A204.1 (cell line): ENCODE measurements at regions not wholly inside any gene's neighbourhood (a gene's known extent, or its start where the extent isn't known, plus 50 kb on each side); places are given as distances from the start of the nearest gene placed in this dataset.
"Not testable (repeated sequence)": the region's sequence is repeated elsewhere in the genome, so short reads cannot be mapped to it uniquely, and the experiment has no call there.

Experiments used
- FAIRE-seq: peaks from 2 replicates; lab custom pipeline; 2012; peaks lifted over from hg19 to GRCh38; lab: Jason Lieb, UNC

DNA sequence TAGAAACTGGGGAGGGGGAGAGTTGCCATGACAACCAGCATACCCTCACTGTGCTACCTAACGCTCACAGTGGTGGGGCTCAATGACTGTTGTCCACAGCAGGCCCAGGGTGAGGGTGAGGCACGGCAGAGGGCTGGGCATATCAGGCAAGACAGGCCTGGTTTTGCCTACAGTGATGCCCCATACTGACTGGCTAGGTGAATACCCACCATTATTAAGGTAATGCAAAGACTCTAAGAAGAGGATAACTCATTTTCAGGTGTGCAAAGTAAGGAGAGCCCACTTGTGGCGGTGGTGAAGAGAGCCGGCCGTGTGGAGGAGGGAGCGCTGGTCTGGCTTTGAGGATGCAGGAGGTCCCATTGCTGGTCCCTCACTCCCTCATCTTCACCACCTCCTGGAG lies 422.3 kb downstream of the FUT8 start:
- FAIRE-seq: no peak

- no peak for FAIRE-seq
Measured at GRCh38 chr14:65835501-65835900, 423.0 kb downstream of the FUT8 start.

- no peak for FAIRE-seq
Measured at GRCh38 chr14:65838565-65838964, 426.0 kb downstream of the FUT8 start.

GRCh38 chr14:65840118-65840751 lies 427.7 kb downstream of the FUT8 start:
- FAIRE-seq: no peak

- no peak for FAIRE-seq
Measured at GRCh38 chr14:65840786-65841185, 428.3 kb downstream of the FUT8 start.

DNA sequence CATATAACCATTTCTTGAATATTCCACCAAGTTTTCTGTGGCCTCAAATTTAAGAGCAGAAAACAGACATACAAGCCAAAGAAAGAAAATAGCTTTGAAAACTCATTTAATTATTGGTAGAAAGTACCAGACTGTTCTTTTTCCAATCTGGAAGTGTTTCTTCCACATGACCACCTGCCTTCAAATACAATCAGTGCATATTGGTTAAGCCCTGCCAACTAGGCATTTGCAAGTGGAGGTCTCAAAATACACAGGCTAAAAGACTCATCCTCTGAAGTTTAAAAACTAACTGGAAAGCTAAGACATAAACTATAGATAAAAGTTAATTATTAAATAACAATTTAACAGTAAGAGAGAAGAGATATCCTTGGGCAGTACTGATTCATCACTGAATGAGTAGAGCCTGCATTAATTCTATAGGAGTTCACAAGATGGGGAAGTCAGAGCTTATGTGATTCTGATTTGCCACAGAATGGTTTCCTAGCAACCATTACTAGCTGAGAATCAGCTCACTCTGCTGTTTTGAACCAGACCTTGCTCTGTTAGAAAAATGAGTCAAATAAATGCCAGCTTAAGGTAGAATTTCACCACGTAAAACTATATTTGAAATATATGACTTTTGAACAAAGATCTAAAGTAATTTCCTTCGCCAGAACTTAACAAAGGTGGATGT lies 433.8 kb downstream of the FUT8 start:
- no peak for FAIRE-seq

DNA sequence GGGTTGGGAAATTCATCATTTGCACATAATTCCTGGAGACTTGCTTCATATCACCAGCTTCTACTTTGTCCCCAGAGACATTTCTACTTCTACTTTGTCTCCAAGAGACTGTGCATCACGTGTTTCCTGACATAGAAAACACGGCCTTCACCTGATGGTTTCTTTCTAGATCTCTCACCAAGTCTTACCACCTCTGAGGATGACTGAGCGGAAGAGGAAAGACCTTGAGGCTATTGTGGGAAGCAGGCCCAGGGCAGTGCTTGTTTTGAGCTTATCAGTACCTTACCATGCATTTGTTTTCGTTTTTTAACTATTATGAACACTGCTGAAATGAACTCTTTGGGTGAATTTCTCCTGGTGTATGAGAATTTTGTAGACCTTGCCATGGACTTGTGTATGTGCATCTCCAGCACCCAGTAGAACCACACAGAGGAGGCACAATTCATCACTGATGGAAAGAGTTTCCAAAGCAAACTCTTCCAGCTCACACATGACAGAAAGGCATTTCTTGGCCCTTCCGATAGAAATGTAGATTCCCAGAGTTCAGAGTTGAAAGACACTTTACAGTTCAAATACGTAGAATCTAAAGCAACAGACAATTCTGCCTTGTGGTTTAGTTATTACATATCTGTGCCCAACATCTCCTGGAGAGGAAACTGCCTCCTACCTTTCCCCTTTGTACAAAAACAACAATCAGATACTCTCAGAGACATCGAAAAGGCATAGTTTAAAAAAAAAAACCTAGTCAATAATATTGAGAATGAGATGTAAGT lies 434.7 kb downstream of the FUT8 start:
- FAIRE-seq: no peak

DNA sequence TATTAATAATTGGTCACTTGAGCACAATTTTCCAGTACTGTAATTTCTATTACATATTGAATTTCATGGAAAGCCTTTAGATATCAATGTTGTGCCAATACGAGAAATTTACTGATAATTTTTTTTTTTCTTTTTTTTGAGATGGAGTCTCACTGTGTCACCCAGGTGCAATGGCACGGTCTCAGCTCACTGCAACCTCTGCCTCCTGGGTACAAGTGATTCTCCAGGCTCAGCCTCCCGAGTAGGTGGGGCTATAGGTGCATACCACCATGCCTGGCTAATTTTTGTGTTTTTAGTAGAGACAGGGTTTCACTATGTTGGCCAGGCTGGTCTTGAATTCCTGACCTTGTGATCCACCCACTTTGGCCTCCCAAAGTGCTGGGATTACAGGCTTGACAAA lies 435.4 kb downstream of the FUT8 start:
- not testable (repeated sequence) for FAIRE-seq

DNA sequence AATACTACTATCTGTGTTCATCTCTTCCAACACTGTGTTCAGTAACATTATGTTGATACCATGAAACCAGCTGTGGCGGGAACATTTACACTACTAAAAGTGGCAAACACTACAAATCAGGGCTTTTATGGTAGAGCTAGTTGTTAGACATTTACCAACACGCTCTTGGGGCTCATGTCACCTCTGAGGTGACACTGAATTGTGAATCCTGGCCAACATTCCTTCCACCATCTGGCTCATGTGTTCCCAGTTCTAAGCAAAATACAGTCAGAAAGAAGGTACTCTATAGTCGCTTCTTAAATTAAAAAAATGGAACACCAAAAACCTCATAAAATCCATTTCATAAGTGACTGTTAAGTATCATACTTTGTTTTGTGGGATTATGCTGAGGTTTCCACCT lies 436.6 kb downstream of the FUT8 start:
- FAIRE-seq: no peak

GRCh38 chr14:65849558-65849957 lies 437.0 kb downstream of the FUT8 start:
- FAIRE-seq: no peak

- no peak for FAIRE-seq
Measured at GRCh38 chr14:65850429-65851135, 438.1 kb downstream of the FUT8 start.

- no peak for FAIRE-seq
Measured at GRCh38 chr14:65852689-65853088, 440.2 kb downstream of the FUT8 start.

- no peak for FAIRE-seq
Measured at GRCh38 chr14:65853407-65853955, 441.0 kb downstream of the FUT8 start.

DNA sequence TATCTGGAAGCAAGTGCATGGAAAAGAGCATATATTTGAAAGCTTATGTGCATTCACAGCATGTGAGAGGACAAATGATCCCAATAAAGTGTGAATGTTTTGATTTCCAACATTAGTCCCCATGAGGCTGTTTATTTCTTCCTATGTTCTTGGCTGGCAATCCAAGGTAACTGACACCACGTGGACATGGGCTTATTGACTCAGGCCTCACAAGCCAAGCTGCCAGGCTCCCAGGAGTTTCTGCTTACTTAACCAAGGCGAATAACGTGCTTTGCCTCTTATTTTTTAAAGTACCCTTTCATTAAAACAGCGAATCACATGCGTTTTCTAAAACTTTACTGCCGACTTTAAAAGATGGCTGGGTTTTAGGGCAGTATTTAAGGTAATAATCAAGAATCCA lies 441.7 kb downstream of the FUT8 start:
- no peak for FAIRE-seq

DNA sequence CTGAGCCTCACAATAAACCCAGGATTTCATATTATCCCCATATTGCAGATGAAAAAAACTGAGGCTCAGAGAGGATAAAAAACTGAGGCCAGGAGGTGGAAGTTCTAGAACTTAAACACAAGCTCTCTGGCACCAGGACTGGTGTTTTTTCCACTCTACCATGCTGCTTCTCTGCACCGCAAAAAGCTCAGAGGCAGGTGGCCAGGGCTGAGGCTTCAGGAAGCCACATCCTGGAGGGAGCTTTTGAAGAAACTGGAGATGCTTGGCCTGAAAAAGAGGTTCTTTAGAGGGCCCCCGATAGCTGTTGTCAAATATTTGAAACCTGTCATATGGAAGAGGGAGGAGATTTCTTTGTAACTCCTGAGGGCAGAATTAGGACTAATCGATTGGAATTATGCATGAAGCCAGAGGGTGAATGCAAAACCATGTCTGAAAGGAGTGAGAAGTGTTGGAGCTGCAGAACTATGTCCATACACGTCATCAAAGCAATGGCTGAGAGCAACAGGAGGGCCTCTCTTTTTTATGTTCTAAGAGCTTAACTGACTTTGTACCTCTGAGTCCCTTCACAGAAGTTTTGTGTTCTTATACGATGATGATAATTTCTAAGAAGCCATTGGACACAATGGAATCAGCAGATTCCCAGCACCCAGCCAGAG lies 448.6 kb downstream of the FUT8 start:
- no peak for FAIRE-seq

- no peak for FAIRE-seq
Measured at GRCh38 chr14:65864549-65864948, 452.0 kb downstream of the FUT8 start.

GRCh38 chr14:65864984-65865383 lies 452.5 kb downstream of the FUT8 start:
- FAIRE-seq: no peak

GRCh38 chr14:65866448-65866847 lies 453.9 kb downstream of the FUT8 start:
- FAIRE-seq: no peak

GRCh38 chr14:65866886-65867285 lies 454.4 kb downstream of the FUT8 start:
- FAIRE-seq: no peak

DNA sequence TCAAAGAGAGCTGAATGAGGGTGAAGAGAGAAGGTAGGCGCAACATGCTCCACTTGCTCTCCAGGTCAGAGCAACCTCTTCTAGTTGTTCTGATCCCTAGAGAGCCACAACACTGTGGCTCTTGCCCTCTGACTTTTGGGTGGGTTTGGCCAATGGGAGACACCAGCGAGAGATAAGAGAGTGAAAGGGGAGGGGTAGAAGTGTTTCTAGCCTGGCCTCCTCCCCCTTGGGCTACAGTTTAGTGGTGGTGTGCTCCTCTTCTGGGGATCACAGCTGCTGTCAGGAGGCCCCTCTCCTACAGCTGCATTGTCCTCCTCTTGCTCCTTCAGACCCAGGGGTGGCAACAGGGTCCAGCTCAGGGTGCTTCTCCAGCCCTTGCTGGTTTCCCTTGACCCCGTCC lies 454.8 kb downstream of the FUT8 start:
- no peak for FAIRE-seq

- FAIRE-seq: no peak
Measured at GRCh38 chr14:65872536-65872935, 460.0 kb downstream of the FUT8 start.

GRCh38 chr14:65877166-65877565 lies 464.6 kb downstream of the FUT8 start:
- no peak for FAIRE-seq
